Loucy (cell line): ENCODE measurements at regions not wholly inside any gene's neighbourhood (a gene's known extent, or its start where the extent isn't known, plus 50 kb on each side); places are given as distances from the start of the nearest gene placed in this dataset.

ENCODE experiments used
- H2AFZ ChIP-seq: fragments of 200-600 bp; sonication (generic); 2 replicates; pipeline ENCODE4 v1.6.0; 2016; ENCODE audit warnings: antibody characterized with exemption, mild to moderate bottlenecking, low read length, moderate library complexity
- H3F3A ChIP-seq: fragments of 200-600 bp; 2 replicates; pipeline ENCODE4 v1.6.0; 2016; ENCODE audit warnings: antibody characterized with exemption, low read depth, mild to moderate bottlenecking
- H3K27me3 ChIP-seq: fragments of 200-600 bp; sonication (generic); 2 replicates; pipeline ENCODE4 v1.6.1; 2014; ENCODE audit warnings: low read length, mild to moderate bottlenecking; ENCODE audit not compliant: insufficient read depth, poor library complexity, severe bottlenecking
- H3K36me3 ChIP-seq: fragments of 200-600 bp; sonication (generic); 2 replicates; pipeline ENCODE4 v1.6.1; 2016; ENCODE audit warnings: low read length; ENCODE audit not compliant: insufficient read depth
- H3K4me1 ChIP-seq: fragments of 200-600 bp; sonication (generic); 2 replicates; pipeline ENCODE4 v1.5.1; 2014; ENCODE audit warnings: low read length, mild to moderate bottlenecking; ENCODE audit not compliant: insufficient read depth, poor library complexity, severe bottlenecking
- H3K4me2 ChIP-seq: fragments of 200-600 bp; sonication (generic); 2 replicates; pipeline ENCODE4 v1.6.0; 2014; ENCODE audit warnings: antibody characterized with exemption, low read length, low read depth, mild to moderate bottlenecking; ENCODE audit not compliant: poor library complexity, severe bottlenecking
- H3K4me3 ChIP-seq: fragments of 200-600 bp; sonication (generic); 2 replicates; pipeline ENCODE4 v1.5.1; 2014; ENCODE audit warnings: low read length, mild to moderate bottlenecking, mixed read lengths; ENCODE audit not compliant: poor library complexity, severe bottlenecking
- H3K79me2 ChIP-seq: fragments of 200-600 bp; sonication (generic); 2 replicates; pipeline ENCODE4 v1.6.1; 2014; ENCODE audit warnings: low read length; ENCODE audit not compliant: insufficient read depth
- H3K9ac ChIP-seq: fragments of 200-600 bp; sonication (generic); 2 replicates; pipeline ENCODE4 v1.6.0; 2014; ENCODE audit warnings: mild to moderate bottlenecking, low read depth, low read length, moderate library complexity; ENCODE audit not compliant: poor library complexity, severe bottlenecking
- H3K9me2 ChIP-seq: fragments of 200-600 bp; sonication (generic); replicated peaks from 2 replicates; pipeline ENCODE4 v1.6.1; 2016; ENCODE audit warnings: low read depth, low read length, mixed read lengths
- H3K9me3 ChIP-seq: fragments of 200-600 bp; sonication (generic); 2 replicates; pipeline ENCODE4 v1.6.1; 2014; ENCODE audit warnings: mild to moderate bottlenecking, antibody characterized with exemption, low read length, low read depth; ENCODE audit not compliant: insufficient read depth
- H4K20me1 ChIP-seq: fragments of 200-600 bp; sonication (generic); 2 replicates; pipeline ENCODE4 v1.6.0; 2014; ENCODE audit warnings: antibody characterized with exemption, low read length, mild to moderate bottlenecking; ENCODE audit not compliant: insufficient read depth, poor library complexity, severe bottlenecking
- CTCF ChIP-seq: fragments of 200-600 bp; sonication (generic); conservative IDR thresholded peaks from 2 replicates; pipeline ENCODE4 v1.5.1; 2014; ENCODE audit warnings: mild to moderate bottlenecking, antibody characterized with exemption, low read length
- EZH2phosphoT487 ChIP-seq: fragments of 200-600 bp; IDR thresholded peaks from 2 replicates; pipeline ENCODE4 v1.6.1; 2018; ENCODE audit warnings: antibody characterized with exemption, mild to moderate bottlenecking, moderate library complexity, borderline replicate concordance

DNA sequence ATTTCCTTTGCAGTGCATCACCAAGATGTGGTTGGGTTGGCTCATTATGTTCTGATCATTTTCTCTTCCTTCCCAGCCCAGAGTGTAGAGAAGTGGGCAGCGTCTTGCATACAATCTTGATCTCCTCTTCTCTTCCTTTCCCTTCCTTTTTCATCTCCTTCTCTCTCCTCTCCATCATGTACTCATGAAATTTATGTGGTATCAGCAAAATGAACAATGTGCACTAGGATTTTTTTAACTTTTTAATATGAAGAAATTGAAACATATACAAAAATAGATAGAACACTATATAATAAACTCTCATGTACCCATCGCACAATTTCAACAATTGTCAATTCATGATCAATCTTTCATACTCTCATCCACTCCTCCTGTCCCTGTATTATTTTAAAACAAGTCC, 593.5 kb downstream of the BCOR start:
- Histone ChIP-seq H3K4me1 (no peaks in the 10 kb centered on the region), H2AFZ (no peak overlapping the region), H3F3A (no peaks in the 10 kb centered on the region), H3K9me2 (no peaks in the 10 kb centered on the region), H3K9ac (no peak overlapping the region), H3K79me2 (no peaks in the 10 kb centered on the region), H3K9me3 (no peaks in the 10 kb centered on the region), H3K27me3 (no peaks in the 10 kb centered on the region), H3K4me3 (no peak overlapping the region), H3K36me3 (no peaks in the 10 kb centered on the region), H4K20me1 (no peaks in the 10 kb centered on the region), H3K4me2 (no peak overlapping the region)
- no peak for TF ChIP-seq CTCF
- no peak for TF ChIP-seq EZH2phosphoT487

- Histone ChIP-seq H3K79me2 (no peaks in the 10 kb centered on the region), H3K4me3 (no peak overlapping the region), H3K36me3 (no peaks in the 10 kb centered on the region), H3K9me2 (no peaks in the 10 kb centered on the region), H3K27me3 (no peaks in the 10 kb centered on the region), H3K4me2 (no peak overlapping the region), H2AFZ (no peak overlapping the region), H3F3A (no peaks in the 10 kb centered on the region), H3K9me3 (no peaks in the 10 kb centered on the region), H4K20me1 (no peaks in the 10 kb centered on the region), H3K4me1 (no peaks in the 10 kb centered on the region), H3K9ac (no peak overlapping the region)
- TF ChIP-seq CTCF (no peak), EZH2phosphoT487 (no peak)
Observed at GRCh38 chrX:39504850-39505259, 592.9 kb downstream of the BCOR start.

DNA sequence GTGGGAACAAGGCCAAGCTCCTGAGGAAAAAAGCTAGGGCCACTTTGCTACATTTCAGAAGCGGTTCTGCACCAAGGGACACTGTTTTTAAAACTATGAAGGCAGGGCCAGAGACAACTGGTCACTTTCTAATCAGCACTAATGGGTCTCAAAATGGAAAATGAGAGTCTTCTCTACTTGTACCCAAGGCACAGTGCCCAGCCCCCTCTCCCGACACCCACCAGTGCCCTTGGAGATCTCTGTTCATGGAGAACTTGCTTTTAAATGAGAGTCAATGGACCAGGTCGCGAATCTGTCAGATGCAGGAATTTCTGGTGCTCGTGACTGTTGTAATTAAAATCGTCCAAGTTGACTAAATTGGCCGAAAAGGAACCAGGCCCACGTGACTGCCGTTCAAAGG, 591.6 kb downstream of the BCOR start:
- Histone ChIP-seq H3K9me2 (no peaks in the 10 kb centered on the region), H4K20me1 (no peaks in the 10 kb centered on the region), H3K4me2 (no peak overlapping the region), H3K9me3 (no peaks in the 10 kb centered on the region), H2AFZ (no peak overlapping the region), H3K27me3 (no peaks in the 10 kb centered on the region), H3K9ac (no peak overlapping the region), H3K79me2 (no peaks in the 10 kb centered on the region), H3K4me3 (no peak overlapping the region), H3K36me3 (no peaks in the 10 kb centered on the region), H3K4me1 (no peaks in the 10 kb centered on the region), H3F3A (no peaks in the 10 kb centered on the region)
- TF ChIP-seq EZH2phosphoT487 (no peak), CTCF (no peak)
